ENCODE measurements at regions not wholly inside any gene's neighbourhood (a gene's known extent, or its start where the extent isn't known, plus 50 kb on each side); places are given as distances from the start of the nearest gene placed in this dataset.

DNA sequence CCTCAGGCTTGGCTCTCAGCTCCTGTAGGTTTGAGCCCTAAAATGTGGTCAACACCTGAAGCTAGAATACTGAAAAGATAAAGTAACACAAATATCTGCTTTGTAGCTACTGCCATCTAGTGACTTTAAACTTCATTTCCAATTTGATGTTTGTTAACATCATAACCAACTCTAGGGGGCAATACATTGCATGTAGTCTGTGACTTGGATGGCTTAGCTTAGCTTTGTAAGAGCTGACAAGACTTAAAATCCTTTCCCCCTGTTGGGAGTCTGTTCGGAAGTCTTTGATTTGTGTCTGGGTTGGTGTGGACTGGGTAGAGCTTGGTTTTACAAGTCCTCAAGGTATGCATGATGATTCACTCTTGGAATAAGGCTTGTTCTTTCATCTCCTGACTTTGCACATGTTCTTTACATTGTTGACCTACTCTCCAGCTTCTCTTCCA is 51.7 kb downstream of the SCN11A start:
- peak; percentile 66 for DNase-seq

DNA sequence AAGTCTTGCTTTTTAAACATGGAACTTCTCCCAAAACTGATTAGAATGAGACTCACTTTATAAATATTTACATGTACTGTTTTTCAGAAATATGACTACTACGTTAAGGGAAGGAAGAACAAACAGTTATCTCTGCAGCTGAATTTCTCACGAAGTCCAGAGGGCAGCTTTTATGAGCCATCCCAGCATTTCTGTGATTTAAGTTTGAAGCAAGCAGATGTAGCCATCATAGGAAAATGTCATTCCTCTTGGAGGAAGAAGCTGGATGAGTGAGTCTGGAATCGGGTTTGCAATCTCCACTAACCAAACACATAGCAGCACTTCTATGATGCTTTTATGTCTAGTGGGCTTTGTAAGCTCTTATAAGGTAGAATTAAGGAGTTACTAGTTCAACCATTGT is 53.7 kb downstream of the SCN11A start:
- no peak for DNase-seq

- no peak for DNase-seq
These were observed 55.6 kb downstream of the SCN11A start for GRCh38 chr3:38996193-38996592.

- peak; percentile 12 for DNase-seq
These were observed 57.5 kb downstream of the SCN11A start for GRCh38 chr3:38994251-38994650.

DNA sequence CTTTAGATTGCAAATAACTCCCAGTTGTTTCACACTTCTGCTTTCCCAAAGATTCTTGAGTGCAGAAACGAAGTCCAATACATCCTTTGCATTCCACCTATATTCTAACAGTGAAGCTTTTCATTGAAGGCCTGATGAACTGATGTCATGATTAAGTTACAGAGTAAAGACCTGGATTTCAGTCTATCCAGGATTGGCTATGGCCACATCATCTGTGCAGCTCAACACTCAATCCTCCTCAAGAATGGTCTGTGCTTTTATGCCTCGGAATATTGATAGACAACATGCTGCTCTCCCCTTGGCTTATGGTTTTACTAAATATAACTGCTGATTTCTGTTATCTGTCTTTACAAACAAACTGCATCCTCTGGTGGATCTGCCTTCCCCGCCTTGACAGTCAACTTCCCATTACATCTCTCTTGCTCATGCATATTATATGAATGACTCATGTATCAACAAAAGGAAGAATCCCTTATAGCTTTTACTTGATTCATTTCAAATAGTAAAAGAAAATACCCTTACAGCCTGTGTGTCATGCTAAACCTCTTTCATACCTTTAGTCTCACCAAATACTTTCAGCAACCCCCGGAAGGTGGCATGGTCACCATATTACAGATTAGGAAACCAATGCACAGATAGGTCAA is 59.5 kb downstream of the SCN11A start:
- no peak for DNase-seq

DNA sequence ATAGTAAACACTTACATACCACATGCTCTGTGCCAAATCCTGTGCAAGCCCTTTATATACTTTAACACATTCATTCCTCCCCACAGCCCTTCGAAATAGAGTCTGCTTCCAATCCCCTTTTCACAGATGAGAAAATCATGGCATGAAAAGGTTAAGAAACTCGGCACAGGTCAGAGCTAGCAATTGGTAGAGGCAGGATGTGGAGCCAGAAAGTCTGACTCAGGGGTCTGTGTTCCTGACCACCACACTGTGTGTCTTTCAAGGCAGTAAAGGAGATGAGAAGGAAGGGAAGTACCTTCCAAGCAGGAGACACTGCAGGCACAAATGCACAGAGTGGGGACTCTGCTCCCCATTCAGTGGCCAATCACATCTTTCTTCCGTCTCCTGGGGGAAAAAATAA is 61.1 kb downstream of the SCN11A start:
- no peak for DNase-seq

GRCh38 chr3:38989917-38990510 is 61.7 kb downstream of the SCN11A start:
- no peak for DNase-seq

- DNase-seq: no peak
These were observed 62.8 kb downstream of the SCN11A start for GRCh38 chr3:38988955-38989354.

DNA sequence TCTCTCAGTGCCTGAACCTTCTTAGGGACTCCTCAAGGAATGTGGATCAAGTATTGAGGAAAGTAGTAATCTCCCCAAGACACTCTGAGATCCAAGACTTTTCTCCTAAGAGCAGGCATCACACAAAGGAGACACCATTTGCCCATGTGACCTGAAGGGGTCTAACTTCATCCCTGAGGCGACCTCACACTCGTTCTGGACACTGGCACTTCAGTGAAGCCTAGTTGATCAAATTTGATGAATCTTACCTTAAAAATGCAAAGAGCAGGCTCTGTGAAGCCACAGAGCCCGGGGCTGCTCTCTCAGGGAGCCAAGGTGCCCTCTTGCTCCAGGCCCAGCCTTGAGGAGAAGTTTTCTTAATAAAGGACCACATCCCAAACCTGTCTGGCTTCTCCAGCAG is 64.3 kb downstream of the SCN11A start:
- no peak for DNase-seq

DNA sequence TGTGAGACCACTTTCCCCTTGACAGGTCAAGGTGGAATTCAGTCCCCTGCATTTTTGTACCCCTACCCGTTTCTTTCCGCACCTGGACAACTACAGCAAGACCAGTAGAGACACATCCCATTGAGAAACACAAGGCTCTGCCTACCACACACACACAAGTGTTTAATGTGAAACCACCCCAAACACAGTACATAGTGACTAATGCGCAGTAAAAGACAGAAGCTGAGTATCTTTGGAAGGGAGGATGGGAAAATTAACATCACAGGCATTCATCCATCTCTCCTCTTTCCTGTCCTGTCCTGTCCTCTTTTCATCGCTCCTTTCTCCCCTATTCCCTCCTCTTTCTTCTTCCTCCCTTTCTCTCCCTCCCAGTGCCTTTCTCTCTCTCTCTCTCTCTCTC is 64.8 kb downstream of the SCN11A start:
- no peak for DNase-seq

GRCh38 chr3:38985981-38986380 is 65.8 kb downstream of the SCN11A start:
- no peak for DNase-seq

GRCh38 chr3:38985581-38985980 is 66.2 kb downstream of the SCN11A start:
- no peak for DNase-seq

- DNase-seq: no peak
These were observed 67.0 kb downstream of the SCN11A start for GRCh38 chr3:38984731-38985130.

DNA sequence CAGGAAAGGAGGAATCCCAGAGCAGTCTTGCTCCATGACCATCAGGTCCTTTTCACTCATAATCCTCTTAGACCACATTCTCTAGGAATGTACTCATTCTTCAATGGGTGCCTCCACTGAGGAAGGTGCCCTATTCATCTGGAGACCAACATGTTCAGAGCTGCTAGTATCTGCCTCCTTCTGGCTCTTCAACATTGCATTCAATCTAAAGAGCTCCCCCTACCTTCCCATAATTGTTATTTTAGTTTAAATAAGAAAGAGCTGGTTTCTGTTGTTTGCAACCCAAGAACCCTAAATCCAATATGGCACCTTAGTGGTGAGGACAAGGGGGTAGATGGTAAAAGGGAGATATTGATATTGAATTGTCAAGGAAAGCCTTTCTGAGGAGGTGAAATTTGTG is 67.6 kb downstream of the SCN11A start:
- no peak for DNase-seq

DNA sequence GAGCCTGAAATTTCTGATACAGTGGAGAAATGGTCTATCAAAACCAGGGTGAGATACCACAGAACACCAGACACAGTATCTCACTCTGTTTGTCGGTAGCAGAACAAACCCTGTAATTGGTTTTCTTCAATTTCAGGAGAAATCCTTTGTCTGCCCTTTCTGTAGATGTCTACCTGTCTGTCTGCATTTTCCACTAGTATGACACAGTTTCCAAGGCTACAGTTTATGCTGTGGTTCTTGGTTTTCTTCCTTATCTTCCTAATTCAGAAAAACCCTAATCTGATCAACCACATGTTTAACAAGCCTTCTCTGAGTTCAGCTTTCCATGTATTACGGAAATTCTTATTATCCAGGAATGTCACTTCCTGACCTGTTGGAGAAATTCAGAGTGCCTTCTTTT is 70.8 kb downstream of the SCN11A start:
- no peak for DNase-seq

DNA sequence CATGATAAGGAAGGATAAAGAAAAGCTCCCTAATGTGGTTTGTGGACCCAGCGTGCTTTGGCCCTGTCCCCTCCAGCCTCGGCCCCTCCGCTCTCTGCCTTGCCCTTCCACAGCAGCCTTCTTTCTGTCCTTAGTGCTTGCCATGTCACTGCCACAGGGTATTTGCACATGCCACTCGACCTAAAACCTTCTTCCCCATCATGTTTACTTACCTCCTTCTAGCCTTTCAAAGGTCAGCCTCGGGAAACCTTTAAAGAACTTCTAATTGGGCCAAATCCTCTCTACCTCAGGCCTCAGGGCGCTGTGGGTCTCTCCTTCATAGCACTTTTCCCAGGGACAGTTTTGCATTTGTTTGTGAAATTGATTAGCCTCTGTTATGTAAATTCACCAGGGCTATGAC is 73.0 kb downstream of the SCN11A start:
- no peak for DNase-seq

GRCh38 chr3:38970851-38971638 is 80.7 kb downstream of the SCN11A start:
- no peak for DNase-seq

GRCh38 chr3:38969317-38970235 is 82.2 kb downstream of the SCN11A start:
- DNase-seq: no peak

DNA sequence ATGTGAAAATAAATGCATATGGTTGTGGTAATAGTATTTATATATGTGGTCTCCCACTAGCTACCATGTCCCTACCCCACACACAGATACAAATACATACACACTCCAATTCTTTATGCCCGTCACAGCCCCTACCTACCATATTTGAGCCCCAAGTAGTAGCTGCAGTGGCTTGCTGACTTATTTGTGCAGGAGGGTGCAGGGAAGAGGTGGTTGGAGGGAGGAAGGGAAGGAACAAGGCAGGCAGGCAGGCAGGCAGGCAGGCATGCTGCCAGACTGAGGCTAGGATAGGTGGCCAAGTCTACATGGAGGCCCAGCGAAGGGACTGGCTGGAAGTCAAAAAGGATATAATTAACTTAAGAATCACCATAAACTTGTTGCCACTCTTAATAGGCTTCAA is 82.9 kb downstream of the SCN11A start:
- no peak for DNase-seq

DNA sequence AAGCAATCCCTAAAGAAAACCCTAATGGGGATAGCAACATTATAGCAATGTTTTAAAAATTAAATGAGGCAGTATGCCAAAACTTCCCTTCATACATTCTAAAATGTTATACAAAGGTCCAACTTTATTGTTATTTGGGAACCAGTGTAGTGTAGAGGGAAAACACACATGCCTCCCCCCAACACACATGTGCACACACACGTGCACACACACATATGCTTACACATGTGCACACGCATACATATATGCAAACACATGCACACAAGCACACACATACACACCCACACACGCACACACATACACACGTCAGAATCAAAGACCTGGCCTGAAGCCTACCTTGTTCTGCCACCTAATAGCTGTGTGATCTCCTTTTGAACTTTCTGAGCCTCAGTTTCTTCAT is 83.3 kb downstream of the SCN11A start:
- DNase-seq: no peak

- no peak for DNase-seq
These were observed 84.1 kb downstream of the SCN11A start for GRCh38 chr3:38967693-38967989.

DNA sequence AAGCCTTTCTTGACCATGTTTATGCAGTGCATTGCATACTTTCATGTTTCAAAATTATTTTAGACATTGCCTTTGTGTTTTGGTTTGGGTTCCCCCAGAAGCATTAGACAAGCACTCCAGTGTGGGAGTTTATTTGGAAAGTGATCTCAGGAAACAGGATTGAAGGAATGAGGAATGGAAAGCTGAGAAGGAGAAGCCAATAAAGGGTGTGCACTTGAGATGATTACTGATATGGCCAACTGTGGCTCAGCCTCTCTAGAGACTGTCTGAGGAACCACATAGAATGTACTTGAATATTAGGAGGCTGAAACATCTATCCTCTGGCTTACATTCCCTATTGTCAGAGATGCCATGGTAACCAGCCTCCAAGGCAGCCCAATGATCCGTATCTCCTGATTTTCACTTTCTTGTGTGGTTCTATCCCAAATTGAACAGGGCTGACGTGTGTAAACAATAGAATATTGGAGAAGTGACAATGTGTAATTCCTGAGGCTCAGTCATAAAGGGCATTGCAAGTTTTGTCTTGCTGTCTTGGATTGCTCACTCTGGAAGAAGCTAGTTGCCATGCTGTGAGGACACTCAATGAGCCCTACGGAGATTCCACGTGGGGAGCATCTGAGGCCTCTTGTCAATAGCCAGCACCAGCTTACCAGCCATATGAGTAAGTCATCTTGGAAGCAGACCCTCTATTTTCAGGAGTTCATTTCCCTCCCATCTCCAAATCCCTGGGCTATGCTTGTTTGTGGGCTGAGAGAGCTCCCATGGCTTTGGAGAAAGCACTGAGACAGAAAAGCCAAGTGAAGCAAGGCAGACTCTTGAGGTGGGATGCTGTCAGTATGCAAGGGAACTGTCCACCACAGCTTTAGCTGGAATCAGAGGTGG is 84.7 kb downstream of the SCN11A start:
- peak; percentile 18 for DNase-seq
